ENCODE measurements at regions not wholly inside any gene's neighbourhood (a gene's known extent, or its start where the extent isn't known, plus 50 kb on each side); places are given as distances from the start of the nearest gene placed in this dataset.

- no peaks in the 10 kb centered on the region for H3K36me3 ChIP-seq (ENCODE audit: control insufficient read depth in 2 of 2, insufficient read depth in 2 of 2, low read length in 2 of 2)
- no peak overlapping the region for H3K27ac ChIP-seq (ENCODE audit: low read length)
- H3K4me3 ChIP-seq (ENCODE audit: low read length in 2 of 2) = no peak overlapping the region
- peaks cover 0 to 2% of the 10 kb centered on the region in 2 donors for H3K9me3 ChIP-seq (ENCODE audit: control insufficient read depth in 2 of 2, low read length in 2 of 2)
- H3K9ac ChIP-seq (ENCODE audit: low read length in 2 of 2) = no peak overlapping the region
- no peaks in the 10 kb centered on the region for H3K4me1 ChIP-seq (ENCODE audit: control insufficient read depth, insufficient read depth, low read length)
- H3K27me3 ChIP-seq (ENCODE audit: control insufficient read depth in 1 of 2, insufficient read depth in 2 of 2, low read length in 2 of 2) = peaks cover 0 to 2% of the 10 kb centered on the region in 2 donors
Observed at GRCh38 chr14:101065696-101066694, 162.5 kb upstream of the RTL1 start.

DNA sequence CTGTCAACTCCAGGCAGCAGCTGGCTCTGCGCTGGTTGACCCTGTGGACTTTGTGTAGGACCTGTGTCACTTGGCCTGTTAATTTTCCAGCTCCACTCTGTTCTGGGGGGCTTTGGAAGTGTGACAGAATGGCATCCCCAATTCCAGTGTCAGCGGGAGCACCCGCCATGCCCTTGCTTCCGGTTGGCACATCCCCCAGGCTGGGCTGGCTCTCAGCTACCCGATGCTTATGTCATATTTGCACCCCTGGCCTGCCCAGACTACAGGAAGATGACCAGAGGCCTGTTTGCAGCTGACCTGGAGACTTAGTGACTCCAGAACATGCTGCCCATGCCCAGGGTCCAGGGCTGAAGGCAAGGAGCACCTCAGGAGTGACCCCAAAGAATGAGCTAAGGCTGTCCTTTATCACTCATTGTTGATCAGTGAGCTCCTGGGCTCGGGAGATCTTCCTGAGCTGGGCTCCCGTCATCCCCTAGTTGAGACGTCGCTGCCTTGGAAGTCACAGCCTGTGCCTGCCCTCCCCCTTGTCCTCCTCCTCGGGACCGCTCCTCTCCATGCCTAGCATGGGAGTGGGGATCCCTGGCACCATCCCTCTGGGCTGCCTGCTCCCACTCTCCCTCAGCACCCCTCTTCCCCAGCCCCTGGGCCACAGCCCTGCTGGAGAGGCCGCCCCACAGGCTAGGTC is 163.4 kb upstream of the RTL1 start:
- no peaks in the 10 kb centered on the region for H3K4me1 ChIP-seq (ENCODE audit: control insufficient read depth, insufficient read depth, low read length)
- no peak overlapping the region for H3K4me3 ChIP-seq (ENCODE audit: low read length in 2 of 2)
- H3K36me3 ChIP-seq (ENCODE audit: control insufficient read depth in 2 of 2, insufficient read depth in 2 of 2, low read length in 2 of 2) = no peaks in the 10 kb centered on the region
- no peaks in the 10 kb centered on the region for H3K9me3 ChIP-seq (ENCODE audit: control insufficient read depth in 2 of 2, low read length in 2 of 2)
- no peak overlapping the region for H3K27ac ChIP-seq (ENCODE audit: low read length)
- peaks cover 0 to 5% of the 10 kb centered on the region in 2 donors for H3K27me3 ChIP-seq (ENCODE audit: control insufficient read depth in 1 of 2, insufficient read depth in 2 of 2, low read length in 2 of 2)
- no peak overlapping the region for H3K9ac ChIP-seq (ENCODE audit: low read length in 2 of 2)

DNA sequence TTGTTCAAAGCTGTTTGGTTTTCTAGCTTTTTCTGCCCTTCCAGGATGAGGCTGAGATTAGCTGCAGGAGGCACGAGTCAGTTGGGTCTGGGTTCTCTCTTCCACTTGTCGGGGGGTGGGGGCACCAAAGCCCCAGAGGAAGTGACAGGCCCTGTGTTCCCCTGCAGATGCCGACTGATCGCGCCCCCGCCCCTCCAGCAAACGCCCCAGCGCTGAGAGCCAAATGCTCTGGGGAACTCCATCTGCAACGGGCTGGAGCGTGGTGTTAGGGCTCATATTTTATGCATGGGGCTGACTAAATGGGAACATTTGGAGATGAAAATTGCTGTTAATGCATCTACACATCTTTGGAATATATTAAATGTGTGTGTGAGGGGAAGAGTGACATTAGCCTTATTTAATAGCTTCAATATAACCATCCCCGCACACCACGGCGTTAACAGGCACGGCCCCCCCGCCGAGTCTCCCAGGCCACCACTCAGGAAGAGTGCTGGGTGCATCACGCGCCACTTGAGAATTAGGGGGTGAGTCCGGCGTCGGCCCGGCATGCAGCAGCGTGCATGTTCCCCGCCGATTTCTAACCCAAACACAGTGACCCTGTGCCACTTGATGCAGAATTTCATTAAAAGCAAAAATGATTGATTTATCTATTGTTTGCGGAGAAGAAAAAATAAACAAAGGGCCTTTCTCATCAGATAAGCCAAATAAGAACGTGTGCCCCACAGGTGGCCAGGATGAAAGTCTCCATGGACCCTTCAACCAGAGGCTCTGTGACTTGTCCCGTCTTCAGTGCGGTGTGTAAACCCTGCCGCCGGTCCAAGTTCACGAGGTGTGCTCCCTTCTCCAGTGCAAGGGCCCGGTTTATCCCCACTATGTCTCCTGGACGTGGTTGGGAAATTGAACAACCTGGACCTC is 165.0 kb upstream of the RTL1 start:
- Histone ChIP-seq H3K9ac (ENCODE audit: low read length in 2 of 2) (no peak overlapping the region), H3K27ac (ENCODE audit: low read length) (no peak overlapping the region), H3K9me3 (ENCODE audit: control insufficient read depth in 2 of 2, low read length in 2 of 2) (no peaks in the 10 kb centered on the region), H3K36me3 (ENCODE audit: control insufficient read depth in 2 of 2, insufficient read depth in 2 of 2, low read length in 2 of 2) (no peaks in the 10 kb centered on the region), H3K27me3 (ENCODE audit: control insufficient read depth in 1 of 2, insufficient read depth in 2 of 2, low read length in 2 of 2) (peaks cover 0 to 3% of the 10 kb centered on the region in 2 donors), H3K4me1 (ENCODE audit: control insufficient read depth, insufficient read depth, low read length) (no peaks in the 10 kb centered on the region), H3K4me3 (ENCODE audit: low read length in 2 of 2) (no peak overlapping the region)

DNA sequence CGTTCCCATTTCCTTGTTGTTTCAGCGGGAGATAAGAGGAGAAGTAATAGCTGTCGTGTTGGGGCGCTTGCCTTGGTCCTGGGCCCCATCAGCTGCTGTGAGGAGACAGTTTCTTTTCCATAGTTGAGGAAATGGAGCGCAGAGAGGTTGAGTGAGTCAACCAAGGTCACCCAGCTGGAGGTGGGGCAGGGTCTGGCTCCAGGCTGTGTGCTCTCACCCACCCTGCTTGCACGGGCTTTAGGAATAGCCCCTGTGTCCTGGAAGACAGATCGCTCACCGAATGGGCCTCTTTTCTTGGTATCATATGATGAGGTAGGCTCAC is 165.7 kb upstream of the RTL1 start:
- Histone ChIP-seq H3K9me3 (ENCODE audit: control insufficient read depth in 2 of 2, low read length in 2 of 2) (no peaks in the 10 kb centered on the region), H3K27me3 (ENCODE audit: control insufficient read depth in 1 of 2, insufficient read depth in 2 of 2, low read length in 2 of 2) (peaks cover 0 to 3% of the 10 kb centered on the region in 2 donors), H3K4me1 (ENCODE audit: control insufficient read depth, insufficient read depth, low read length) (no peaks in the 10 kb centered on the region), H3K4me3 (ENCODE audit: low read length in 2 of 2) (no peak overlapping the region), H3K27ac (ENCODE audit: low read length) (no peak overlapping the region), H3K9ac (ENCODE audit: low read length in 2 of 2) (no peak overlapping the region), H3K36me3 (ENCODE audit: control insufficient read depth in 2 of 2, insufficient read depth in 2 of 2, low read length in 2 of 2) (no peaks in the 10 kb centered on the region)

GRCh38 chr14:101069666-101070362 is 166.3 kb upstream of the RTL1 start:
- Histone ChIP-seq H3K27ac (ENCODE audit: low read length) (no peak overlapping the region), H3K4me3 (ENCODE audit: low read length in 2 of 2) (no peak overlapping the region), H3K4me1 (ENCODE audit: control insufficient read depth, insufficient read depth, low read length) (no peaks in the 10 kb centered on the region), H3K36me3 (ENCODE audit: control insufficient read depth in 2 of 2, insufficient read depth in 2 of 2, low read length in 2 of 2) (no peaks in the 10 kb centered on the region), H3K27me3 (ENCODE audit: control insufficient read depth in 1 of 2, insufficient read depth in 2 of 2, low read length in 2 of 2) (peaks cover 3% of the 10 kb centered on the region in 2 donors), H3K9ac (ENCODE audit: low read length in 2 of 2) (no peak overlapping the region), H3K9me3 (ENCODE audit: control insufficient read depth in 2 of 2, low read length in 2 of 2) (no peaks in the 10 kb centered on the region)

- Histone ChIP-seq H3K9ac (ENCODE audit: low read length in 2 of 2) (no peak overlapping the region), H3K27me3 (ENCODE audit: control insufficient read depth in 1 of 2, insufficient read depth in 2 of 2, low read length in 2 of 2) (peaks cover 3 to 8% of the 10 kb centered on the region in 2 donors), H3K9me3 (ENCODE audit: control insufficient read depth in 2 of 2, low read length in 2 of 2) (no peaks in the 10 kb centered on the region), H3K4me3 (ENCODE audit: low read length in 2 of 2) (no peak overlapping the region), H3K36me3 (ENCODE audit: control insufficient read depth in 2 of 2, insufficient read depth in 2 of 2, low read length in 2 of 2) (no peaks in the 10 kb centered on the region), H3K4me1 (ENCODE audit: control insufficient read depth, insufficient read depth, low read length) (no peaks in the 10 kb centered on the region), H3K27ac (ENCODE audit: low read length) (no peak overlapping the region)
Observed at GRCh38 chr14:101070540-101071492, 167.3 kb upstream of the RTL1 start.

DNA sequence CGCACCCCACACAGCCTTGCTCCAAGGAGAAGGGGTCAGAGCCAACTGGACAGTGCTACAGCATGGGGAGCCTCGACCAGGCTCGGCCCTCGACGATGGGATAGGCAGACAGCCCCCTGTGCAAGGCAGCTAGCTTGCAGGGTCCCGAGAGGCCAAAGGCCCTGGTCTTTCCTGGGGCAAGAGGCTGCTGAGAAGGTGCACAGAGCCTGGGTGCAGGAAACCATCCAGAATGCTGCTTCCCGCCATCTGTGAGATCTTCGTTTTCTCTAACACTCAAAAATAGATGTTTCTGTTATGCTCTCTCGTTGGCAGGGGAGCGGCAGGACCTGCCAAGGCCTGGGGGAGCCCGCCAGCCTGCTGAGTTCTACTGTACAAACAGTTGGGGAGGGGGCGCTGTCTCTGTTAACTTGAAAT is 168.0 kb upstream of the RTL1 start:
- Histone ChIP-seq H3K27me3 (ENCODE audit: control insufficient read depth in 1 of 2, insufficient read depth in 2 of 2, low read length in 2 of 2) (peaks cover 3 to 12% of the 10 kb centered on the region in 2 donors), H3K9ac (ENCODE audit: low read length in 2 of 2) (no peak overlapping the region), H3K4me3 (ENCODE audit: low read length in 2 of 2) (no peak overlapping the region), H3K36me3 (ENCODE audit: control insufficient read depth in 2 of 2, insufficient read depth in 2 of 2, low read length in 2 of 2) (no peaks in the 10 kb centered on the region), H3K27ac (ENCODE audit: low read length) (no peak overlapping the region), H3K4me1 (ENCODE audit: control insufficient read depth, insufficient read depth, low read length) (no peaks in the 10 kb centered on the region), H3K9me3 (ENCODE audit: control insufficient read depth in 2 of 2, low read length in 2 of 2) (no peaks in the 10 kb centered on the region)

GRCh38 chr14:101072070-101072469 is 168.5 kb upstream of the RTL1 start:
- no peaks in the 10 kb centered on the region for H3K9me3 ChIP-seq (ENCODE audit: control insufficient read depth in 2 of 2, low read length in 2 of 2)
- peaks cover 9 to 16% of the 10 kb centered on the region in 2 donors for H3K27me3 ChIP-seq (ENCODE audit: control insufficient read depth in 1 of 2, insufficient read depth in 2 of 2, low read length in 2 of 2)
- no peak overlapping the region for H3K9ac ChIP-seq (ENCODE audit: low read length in 2 of 2)
- no peaks in the 10 kb centered on the region for H3K36me3 ChIP-seq (ENCODE audit: control insufficient read depth in 2 of 2, insufficient read depth in 2 of 2, low read length in 2 of 2)
- no peak overlapping the region for H3K4me3 ChIP-seq (ENCODE audit: low read length in 2 of 2)
- H3K4me1 ChIP-seq (ENCODE audit: control insufficient read depth, insufficient read depth, low read length) = no peaks in the 10 kb centered on the region
- no peak overlapping the region for H3K27ac ChIP-seq (ENCODE audit: low read length)

- Histone ChIP-seq H3K4me1 (ENCODE audit: control insufficient read depth, insufficient read depth, low read length) (peaks cover under 1% of the 10 kb centered on the region), H3K4me3 (ENCODE audit: low read length in 2 of 2) (no peak overlapping the region), H3K27me3 (ENCODE audit: control insufficient read depth in 1 of 2, insufficient read depth in 2 of 2, low read length in 2 of 2) (peaks cover 13 to 16% of the 10 kb centered on the region in 2 donors), H3K36me3 (ENCODE audit: control insufficient read depth in 2 of 2, insufficient read depth in 2 of 2, low read length in 2 of 2) (no peaks in the 10 kb centered on the region), H3K9ac (ENCODE audit: low read length in 2 of 2) (no peak overlapping the region), H3K27ac (ENCODE audit: low read length) (no peak overlapping the region), H3K9me3 (ENCODE audit: control insufficient read depth in 2 of 2, low read length in 2 of 2) (no peaks in the 10 kb centered on the region)
Observed at GRCh38 chr14:101072531-101072930, 169.0 kb upstream of the RTL1 start.

All from stomach smooth muscle (tissue), 2 donors.